ENCODE measurements at regions not wholly inside any gene's neighbourhood (a gene's known extent, or its start where the extent isn't known, plus 50 kb on each side); places are given as distances from the start of the nearest gene placed in this dataset.
"Not testable (repeated sequence)": the region's sequence is repeated elsewhere in the genome, so short reads cannot be mapped to it uniquely, and the experiment has no call there.

DNA sequence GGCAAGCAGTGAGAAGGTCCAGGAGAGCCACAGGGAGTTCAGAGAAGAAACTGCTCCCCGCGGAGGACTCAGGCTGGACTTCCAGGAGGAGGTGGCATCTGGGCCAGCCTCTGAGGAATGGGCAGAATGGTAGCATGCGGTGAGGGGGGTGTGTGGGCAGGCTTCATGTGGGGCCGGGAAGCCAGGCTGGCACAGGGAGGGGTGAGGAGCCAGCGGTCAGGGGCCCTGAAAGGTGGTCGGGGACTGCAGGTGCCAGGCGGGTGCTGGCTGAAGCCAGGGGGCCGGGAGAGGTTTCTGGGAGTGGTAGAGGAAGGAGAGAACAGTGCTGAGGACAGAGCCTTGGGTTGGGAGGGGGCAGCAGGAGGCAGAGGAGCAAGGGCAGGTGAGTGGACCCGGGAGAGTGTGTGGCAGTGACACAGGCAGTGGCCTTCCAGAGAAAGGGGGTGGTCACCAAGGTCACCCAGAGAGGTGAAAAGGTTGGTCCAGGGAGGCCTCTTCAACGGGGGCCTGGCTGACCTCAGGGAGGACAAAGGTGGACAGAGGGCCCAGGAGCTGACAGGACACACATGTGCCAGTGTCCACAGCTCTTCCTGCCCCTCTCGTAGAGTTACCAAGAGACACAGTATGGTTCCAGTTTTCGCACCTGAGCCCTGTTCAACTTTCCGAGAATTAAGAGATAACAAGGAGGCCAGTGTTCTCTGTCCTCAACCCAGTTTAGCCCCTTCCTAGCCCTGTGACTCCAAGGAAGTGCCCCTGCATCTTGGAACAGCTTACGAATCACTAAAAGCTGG, 101.2 kb upstream of the ASB18 start:
- Histone ChIP-seq H3K9me3 (ENCODE audit: control insufficient read depth, low read depth, low read length) (no peaks in the 10 kb centered on the region), H3K4me3 (ENCODE audit: low read length) (no peak overlapping the region), H3K9ac (ENCODE audit: low read length) (no peak overlapping the region), H3K4me1 (ENCODE audit: control insufficient read depth, low read depth, low read length) (no peaks in the 10 kb centered on the region), H3K36me3 (ENCODE audit: control insufficient read depth, low read depth, low read length) (no peaks in the 10 kb centered on the region), H3K27ac (ENCODE audit: low read length) (no peak overlapping the region), H3K27me3 (ENCODE audit: control insufficient read depth, insufficient read depth, low read length) (no peaks in the 10 kb centered on the region)

DNA sequence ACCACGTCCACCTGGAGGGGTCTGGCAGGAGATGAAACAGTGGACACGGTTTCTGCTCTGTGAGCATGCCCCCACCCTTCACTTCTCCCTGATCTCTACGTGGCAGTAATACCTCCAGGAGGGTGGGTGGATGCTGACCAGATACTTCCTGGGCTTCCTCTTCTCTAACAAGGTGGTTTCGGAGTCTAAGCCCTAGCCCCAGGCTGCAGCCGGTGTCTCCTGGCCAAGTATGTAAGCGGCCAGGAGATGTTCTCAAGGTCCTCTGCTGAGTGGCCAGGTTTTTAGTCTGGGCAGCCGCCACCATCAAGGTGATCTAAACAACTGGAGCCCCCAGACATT, 101.8 kb upstream of the ASB18 start:
- H3K36me3 ChIP-seq (ENCODE audit: control insufficient read depth, low read depth, low read length): no peaks in the 10 kb centered on the region
- no peaks in the 10 kb centered on the region for H3K4me1 ChIP-seq (ENCODE audit: control insufficient read depth, low read depth, low read length)
- H3K27me3 ChIP-seq (ENCODE audit: control insufficient read depth, insufficient read depth, low read length): no peaks in the 10 kb centered on the region
- H3K4me3 ChIP-seq (ENCODE audit: low read length): no peak overlapping the region
- no peak overlapping the region for H3K9ac ChIP-seq (ENCODE audit: low read length)
- H3K27ac ChIP-seq (ENCODE audit: low read length): no peak overlapping the region
- no peaks in the 10 kb centered on the region for H3K9me3 ChIP-seq (ENCODE audit: control insufficient read depth, low read depth, low read length)

- Histone ChIP-seq H3K9me3 (ENCODE audit: control insufficient read depth, low read depth, low read length) (no peaks in the 10 kb centered on the region), H3K4me3 (ENCODE audit: low read length) (no peak overlapping the region), H3K36me3 (ENCODE audit: control insufficient read depth, low read depth, low read length) (no peaks in the 10 kb centered on the region), H3K27me3 (ENCODE audit: control insufficient read depth, insufficient read depth, low read length) (no peaks in the 10 kb centered on the region), H3K9ac (ENCODE audit: low read length) (no peak overlapping the region), H3K4me1 (ENCODE audit: control insufficient read depth, low read depth, low read length) (no peaks in the 10 kb centered on the region), H3K27ac (ENCODE audit: low read length) (no peak overlapping the region)
Measured at GRCh38 chr2:236366397-236366796, 102.2 kb upstream of the ASB18 start.

DNA sequence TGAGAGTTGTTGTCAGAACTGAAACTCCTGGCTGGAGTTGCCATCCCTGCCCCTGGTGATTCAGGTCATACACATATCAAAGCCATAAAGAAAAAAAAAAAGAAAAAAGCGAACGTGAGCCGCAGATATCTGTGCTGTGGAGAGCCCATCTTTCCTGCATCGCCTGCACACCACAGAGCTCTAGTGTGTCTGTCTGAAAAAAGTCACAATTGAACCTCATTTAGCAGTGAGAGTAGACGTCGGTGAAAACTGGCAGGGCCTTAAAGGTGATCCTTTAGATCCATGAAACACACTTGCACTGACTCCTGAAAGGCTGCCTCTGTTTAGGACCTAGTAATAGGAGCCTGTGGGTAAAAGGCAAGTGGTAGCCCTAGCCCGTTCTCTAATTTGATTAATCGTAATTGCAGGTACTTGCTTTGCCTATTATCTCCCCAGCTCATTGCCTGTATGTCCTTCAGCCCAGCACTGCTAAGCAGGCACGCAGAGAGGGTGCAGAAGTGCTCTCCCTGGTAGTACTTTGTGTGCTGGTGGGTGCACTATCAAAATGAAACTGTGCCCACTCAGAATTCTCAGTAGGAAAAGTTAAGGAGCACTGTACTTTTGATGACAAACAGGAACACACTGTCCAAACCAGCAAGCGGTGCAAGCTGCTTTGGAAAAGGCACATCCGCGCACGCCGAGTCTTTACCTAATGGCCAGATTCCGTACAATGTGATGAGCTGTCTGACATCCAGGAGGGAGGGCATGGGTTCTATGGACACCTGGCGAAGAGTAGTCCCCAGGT, 103.5 kb upstream of the ASB18 start:
- no peaks in the 10 kb centered on the region for H3K27me3 ChIP-seq (ENCODE audit: control insufficient read depth, insufficient read depth, low read length)
- no peaks in the 10 kb centered on the region for H3K36me3 ChIP-seq (ENCODE audit: control insufficient read depth, low read depth, low read length)
- H3K27ac ChIP-seq (ENCODE audit: low read length): no peak overlapping the region
- H3K4me1 ChIP-seq (ENCODE audit: control insufficient read depth, low read depth, low read length): no peaks in the 10 kb centered on the region
- no peaks in the 10 kb centered on the region for H3K9me3 ChIP-seq (ENCODE audit: control insufficient read depth, low read depth, low read length)
- no peak overlapping the region for H3K4me3 ChIP-seq (ENCODE audit: low read length)
- H3K9ac ChIP-seq (ENCODE audit: low read length): no peak overlapping the region

- H3K9me3 ChIP-seq (ENCODE audit: control insufficient read depth, low read depth, low read length): no peaks in the 10 kb centered on the region
- no peak overlapping the region for H3K4me3 ChIP-seq (ENCODE audit: low read length)
- no peaks in the 10 kb centered on the region for H3K36me3 ChIP-seq (ENCODE audit: control insufficient read depth, low read depth, low read length)
- H3K4me1 ChIP-seq (ENCODE audit: control insufficient read depth, low read depth, low read length): no peaks in the 10 kb centered on the region
- no peak overlapping the region for H3K27ac ChIP-seq (ENCODE audit: low read length)
- H3K9ac ChIP-seq (ENCODE audit: low read length): no peak overlapping the region
- H3K27me3 ChIP-seq (ENCODE audit: control insufficient read depth, insufficient read depth, low read length): no peaks in the 10 kb centered on the region
Measured at GRCh38 chr2:236369661-236370062, 105.5 kb upstream of the ASB18 start.

DNA sequence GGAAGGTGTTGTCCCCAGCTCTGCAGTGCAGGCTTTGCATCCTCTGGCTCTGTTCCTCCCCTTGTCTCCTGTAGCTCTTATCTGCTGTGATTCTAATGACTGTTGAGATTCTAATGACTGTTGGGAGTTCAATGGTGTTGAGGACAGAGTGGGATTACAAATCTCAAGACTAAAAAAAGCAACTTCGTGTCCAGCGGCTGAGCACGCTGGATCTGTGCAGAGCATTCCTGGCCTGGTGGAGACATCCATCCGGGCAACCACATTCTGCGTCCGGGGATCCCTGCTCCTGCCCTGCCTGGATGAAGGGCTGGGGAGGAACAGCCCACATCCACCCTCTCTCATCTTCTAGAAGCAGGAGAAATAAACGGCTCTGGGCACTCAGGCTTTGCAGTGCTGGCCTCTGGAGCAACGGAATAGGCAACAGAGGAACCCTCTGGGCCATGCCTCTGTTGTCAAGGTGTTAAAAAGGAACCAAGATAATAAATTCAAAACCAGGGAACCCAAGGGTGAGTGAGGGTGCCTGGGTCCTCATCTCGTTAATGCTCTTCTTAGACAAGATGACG, 106.7 kb upstream of the ASB18 start:
- H3K9me3 ChIP-seq (ENCODE audit: control insufficient read depth, low read depth, low read length): no peaks in the 10 kb centered on the region
- no peaks in the 10 kb centered on the region for H3K27me3 ChIP-seq (ENCODE audit: control insufficient read depth, insufficient read depth, low read length)
- no peak overlapping the region for H3K4me3 ChIP-seq (ENCODE audit: low read length)
- no peaks in the 10 kb centered on the region for H3K36me3 ChIP-seq (ENCODE audit: control insufficient read depth, low read depth, low read length)
- H3K9ac ChIP-seq (ENCODE audit: low read length): no peak overlapping the region
- H3K4me1 ChIP-seq (ENCODE audit: control insufficient read depth, low read depth, low read length): no peaks in the 10 kb centered on the region
- no peak overlapping the region for H3K27ac ChIP-seq (ENCODE audit: low read length)

- Histone ChIP-seq H3K27me3 (ENCODE audit: control insufficient read depth, insufficient read depth, low read length) (no peaks in the 10 kb centered on the region), H3K36me3 (ENCODE audit: control insufficient read depth, low read depth, low read length) (no peaks in the 10 kb centered on the region), H3K4me1 (ENCODE audit: control insufficient read depth, low read depth, low read length) (no peaks in the 10 kb centered on the region), H3K27ac (ENCODE audit: low read length) (no peak overlapping the region), H3K4me3 (ENCODE audit: low read length) (no peak overlapping the region), H3K9ac (ENCODE audit: low read length) (no peak overlapping the region), H3K9me3 (ENCODE audit: control insufficient read depth, low read depth, low read length) (no peaks in the 10 kb centered on the region)
Measured at GRCh38 chr2:236375973-236376476, 111.8 kb upstream of the ASB18 start.

DNA sequence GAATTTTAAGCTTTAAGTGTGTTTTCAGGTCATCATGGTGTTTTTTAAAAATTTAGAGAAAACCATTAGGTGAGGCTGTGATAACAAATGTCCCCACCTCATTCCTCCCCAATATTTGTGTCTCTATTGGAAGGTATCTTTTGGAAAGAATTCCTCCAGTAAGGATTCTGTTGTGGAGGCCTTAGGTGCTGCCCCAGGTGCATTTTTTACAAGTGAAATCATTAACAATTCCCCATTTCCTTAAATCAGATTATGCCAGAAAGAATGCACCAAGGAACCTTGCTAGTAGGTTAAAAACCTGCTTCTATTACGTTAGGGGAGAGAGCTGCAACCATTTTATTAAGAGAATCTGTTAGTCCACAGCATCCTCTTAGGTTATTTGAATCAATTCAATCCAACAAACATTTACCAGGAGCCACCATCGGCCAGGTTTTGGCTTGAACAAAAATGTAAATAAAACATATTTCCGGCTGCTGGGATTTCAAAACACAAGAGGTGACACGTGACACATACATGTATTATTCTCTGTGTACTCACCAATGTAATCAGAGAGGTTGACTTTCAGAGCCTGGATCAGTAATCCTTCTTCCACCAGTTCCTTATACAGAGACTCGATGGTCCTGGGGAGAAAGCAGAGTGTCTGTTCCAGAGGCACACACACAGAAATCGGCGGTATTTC, 112.5 kb upstream of the ASB18 start:
- Histone ChIP-seq H3K4me3 (ENCODE audit: low read length) (no peak overlapping the region), H3K36me3 (ENCODE audit: control insufficient read depth, low read depth, low read length) (no peaks in the 10 kb centered on the region), H3K4me1 (ENCODE audit: control insufficient read depth, low read depth, low read length) (no peaks in the 10 kb centered on the region), H3K9me3 (ENCODE audit: control insufficient read depth, low read depth, low read length) (no peaks in the 10 kb centered on the region), H3K27ac (ENCODE audit: low read length) (no peak overlapping the region), H3K9ac (ENCODE audit: low read length) (no peak overlapping the region), H3K27me3 (ENCODE audit: control insufficient read depth, insufficient read depth, low read length) (no peaks in the 10 kb centered on the region)

DNA sequence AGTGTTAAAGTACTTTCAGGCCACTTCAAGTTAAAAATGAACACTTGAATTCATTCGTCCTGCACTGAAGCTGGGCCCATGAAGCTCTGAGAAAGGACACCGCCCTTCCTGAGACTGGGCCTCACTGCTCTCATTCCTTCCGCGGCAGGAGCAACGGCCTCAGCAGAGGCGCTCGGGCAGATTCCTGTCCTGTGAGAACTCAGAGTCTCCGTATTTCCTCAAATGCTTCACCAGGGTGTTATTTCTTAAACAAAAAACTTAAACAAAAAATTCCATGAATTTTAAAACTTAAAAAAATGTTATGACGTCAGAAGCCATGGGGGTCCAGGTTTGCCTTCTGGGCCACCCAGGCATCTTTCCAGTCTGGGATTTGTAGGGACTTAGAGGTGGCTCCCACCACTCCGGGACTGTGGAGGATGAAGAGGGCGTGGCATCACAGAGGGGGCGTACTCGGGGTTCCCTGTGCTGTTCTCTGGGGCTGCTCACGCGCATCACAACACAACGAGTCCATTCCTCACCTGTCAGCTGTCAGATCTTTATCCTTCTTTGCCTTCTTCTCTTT, 115.9 kb upstream of the ASB18 start:
- Histone ChIP-seq H3K36me3 (ENCODE audit: control insufficient read depth, low read depth, low read length) (no peaks in the 10 kb centered on the region), H3K9ac (ENCODE audit: low read length) (no peak overlapping the region), H3K9me3 (ENCODE audit: control insufficient read depth, low read depth, low read length) (no peaks in the 10 kb centered on the region), H3K27me3 (ENCODE audit: control insufficient read depth, insufficient read depth, low read length) (no peaks in the 10 kb centered on the region), H3K27ac (ENCODE audit: low read length) (no peak overlapping the region), H3K4me1 (ENCODE audit: control insufficient read depth, low read depth, low read length) (no peaks in the 10 kb centered on the region), H3K4me3 (ENCODE audit: low read length) (no peak overlapping the region)

- not testable (repeated sequence) for H3K27me3 ChIP-seq (ENCODE audit: control insufficient read depth, insufficient read depth, low read length); H3K36me3 ChIP-seq (ENCODE audit: control insufficient read depth, low read depth, low read length); H3K9ac ChIP-seq (ENCODE audit: low read length); H3K27ac ChIP-seq (ENCODE audit: low read length); H3K4me3 ChIP-seq (ENCODE audit: low read length); H3K4me1 ChIP-seq (ENCODE audit: control insufficient read depth, low read depth, low read length); H3K9me3 ChIP-seq (ENCODE audit: control insufficient read depth, low read depth, low read length)
Measured at GRCh38 chr2:236381253-236381652, 117.0 kb upstream of the ASB18 start.
